CD4-positive, alpha-beta memory T cell (primary cell): ENCODE measurements at regions not wholly inside any gene's neighbourhood (a gene's known extent, or its start where the extent isn't known, plus 50 kb on each side); places are given as distances from the start of the nearest gene placed in this dataset.

Experiments
- CTCF ChIA-PET: fragments of 350-600 bp; sonication (Branson Sonifier 250); formaldehyde crosslinking; loops from one replicate; lab custom pipeline; 2021; ENCODE audit warnings: inconsistent platforms; ENCODE audit not compliant: partially characterized antibody; lab: Charles Lee
- POLR2A ChIA-PET: fragments of 350-600 bp; sonication (Branson Sonifier 250); formaldehyde crosslinking; loops from one replicate; lab custom pipeline; 2021; ENCODE audit not compliant: partially characterized antibody; lab: Charles Lee
- DNase-seq, 5 donors: peaks; one replicate each; pipeline versions ENCODE4 v3.0.0 to v3.0.0-alpha.2; 2020 to 2022; ENCODE audit warnings: mixed read lengths in 1 of 5
- H3K27ac ChIP-seq: one replicate; pipeline ENCODE4 v1.7.0; 2013; ENCODE audit warnings: low read depth, low read length
- H3K27me3 ChIP-seq: 2 replicates; pipeline ENCODE4 v1.7.0; 2013; ENCODE audit warnings: mild to moderate bottlenecking, low read length, moderate library complexity; ENCODE audit not compliant: insufficient read depth
- H3K36me3 ChIP-seq: 2 replicates; pipeline ENCODE4 v1.7.0; 2013; ENCODE audit warnings: mild to moderate bottlenecking, low read length, moderate library complexity; ENCODE audit not compliant: insufficient read depth
- H3K4me1 ChIP-seq: 2 replicates; pipeline ENCODE4 v1.7.0; 2013; ENCODE audit warnings: mild to moderate bottlenecking, low read length, moderate library complexity; ENCODE audit not compliant: insufficient read depth
- H3K4me3 ChIP-seq, 2 donors: one replicate each; pipeline ENCODE4 v1.7.0; 2013; ENCODE audit warnings: low read length in 2 of 2, mild to moderate bottlenecking in 1 of 2
- H3K9me3 ChIP-seq, 2 donors: one replicate each; pipeline ENCODE4 v1.7.0; 2013; ENCODE audit warnings: low read length in 2 of 2, control low read depth in 1 of 2; ENCODE audit not compliant: control insufficient read depth in 1 of 2
- H3K27ac Mint-ChIP-seq, 7 donors: one replicate each; pipeline ENCODE4 v1.8.0; 2020 to 2021; ENCODE audit warnings: mixed read lengths in 7 of 7, mild to moderate bottlenecking in 6 of 7, inconsistent platforms in 3 of 7, moderate library complexity in 3 of 7
- H3K27me3 Mint-ChIP-seq, 2 donors: one replicate each; pipeline ENCODE4 v1.8.0; 2020 to 2021; ENCODE audit warnings: mixed read lengths in 2 of 2
- H3K36me3 Mint-ChIP-seq, 2 donors: one replicate each; pipeline ENCODE4 v1.8.0; 2020 to 2021; ENCODE audit warnings: mixed read lengths in 2 of 2, inconsistent platforms in 1 of 2, mild to moderate bottlenecking in 1 of 2
- H3K4me1 Mint-ChIP-seq, 4 donors: one replicate each; pipeline ENCODE4 v1.8.0; 2020 to 2021; ENCODE audit warnings: mixed read lengths in 4 of 4, mild to moderate bottlenecking in 1 of 4
- H3K4me3 Mint-ChIP-seq, 8 donors: one replicate each; pipeline ENCODE4 v1.8.0; 2020 to 2021; ENCODE audit warnings: mixed read lengths in 8 of 8, mild to moderate bottlenecking in 7 of 8, moderate library complexity in 6 of 8, inconsistent platforms in 3 of 8
- H3K9me3 Mint-ChIP-seq, 8 donors: one replicate each; pipeline ENCODE4 v1.8.0; 2020 to 2021; ENCODE audit warnings: mixed read lengths in 8 of 8, mild to moderate bottlenecking in 5 of 8, inconsistent platforms in 3 of 8, moderate library complexity in 1 of 8
- intact Hi-C: fragments of 100-400 bp; cut with micrococcal nuclease; formaldehyde crosslinking; loops from one replicate; pipeline ENCODE4 v1.15.1; 2023

DNA sequence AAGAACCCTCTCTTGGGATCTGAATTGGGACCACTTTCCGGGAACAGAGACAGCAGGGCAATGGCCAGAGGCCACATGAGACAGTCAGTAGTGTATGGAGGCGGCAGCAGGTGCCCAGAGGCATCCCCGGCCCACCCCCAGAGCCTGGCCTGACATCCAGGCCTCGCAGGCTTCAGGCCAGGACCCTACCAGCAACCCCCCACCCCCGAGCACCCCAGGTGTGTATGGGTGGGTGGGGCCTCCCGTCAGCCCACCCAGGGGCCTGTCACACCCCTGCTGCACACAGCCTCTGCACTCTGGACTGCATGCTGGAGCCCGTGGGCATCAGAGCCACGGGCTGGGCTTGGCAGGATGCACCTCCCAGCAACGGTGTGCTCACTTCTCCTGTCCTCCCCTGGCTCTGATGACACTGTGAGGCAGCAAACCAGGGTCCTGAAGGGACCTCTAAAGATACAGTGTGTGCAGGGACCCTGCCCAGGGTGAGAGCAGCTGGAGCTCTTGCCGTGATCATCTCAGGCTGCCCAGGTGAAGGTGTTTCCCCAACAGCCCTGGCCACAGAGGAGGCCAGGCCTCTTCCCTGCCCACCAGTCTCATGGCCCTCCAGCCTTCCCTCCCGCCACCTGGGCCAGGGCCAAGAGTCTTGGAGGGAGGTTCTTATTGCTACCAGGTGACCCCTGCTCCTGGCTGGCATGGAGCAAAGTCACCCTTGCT lies 88.8 kb upstream of the SEPTIN5 start:
- ChIA-PET CTCF (no interaction called here), POLR2A (no interaction called here)
- H3K4me3 Mint-ChIP-seq: no peak overlapping the region
- intact Hi-C loops: no loop called here
- no peaks in the 10 kb centered on the region for H3K9me3 Mint-ChIP-seq
- Histone ChIP-seq H3K27me3 (no peaks in the 10 kb centered on the region), H3K9me3 (no peaks in the 10 kb centered on the region), H3K27ac (no peak overlapping the region), H3K4me3 (no peak overlapping the region), H3K36me3 (no peaks in the 10 kb centered on the region), H3K4me1 (no peaks in the 10 kb centered on the region)
- H3K4me1 Mint-ChIP-seq: peaks cover 0 to 3% (median 1%) of the 10 kb centered on the region in 4 donors
- DNase-seq: no peak
- no peak overlapping the region for H3K27ac Mint-ChIP-seq
- peaks cover 0 to 6% of the 10 kb centered on the region in 2 donors for H3K27me3 Mint-ChIP-seq
- no peaks in the 10 kb centered on the region for H3K36me3 Mint-ChIP-seq

DNA sequence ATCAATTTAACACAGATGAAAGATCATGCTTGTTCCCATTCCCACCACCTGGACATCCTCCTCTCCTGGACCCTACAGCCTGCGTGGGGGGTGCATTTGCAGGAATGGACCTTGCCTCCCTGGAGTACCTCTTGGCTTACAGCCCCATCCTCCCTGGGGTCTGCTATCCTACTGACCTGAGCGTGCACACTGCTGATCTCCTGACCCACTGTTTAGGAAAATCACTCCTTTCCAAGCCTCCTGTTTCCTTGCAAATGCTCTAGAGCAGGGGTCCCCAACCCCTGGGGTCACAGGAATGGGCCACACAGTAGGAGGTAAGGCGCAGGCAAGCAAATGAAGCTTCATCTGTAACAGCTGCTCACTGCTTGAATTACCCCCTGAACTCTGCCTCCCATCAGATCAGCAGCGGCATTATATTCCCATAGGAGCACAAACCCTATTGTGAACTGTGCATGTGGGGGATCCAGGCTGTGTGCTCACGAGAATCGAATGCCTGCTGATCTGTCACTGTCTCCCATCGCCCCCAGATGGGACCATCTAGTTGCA lies 88.2 kb upstream of the SEPTIN5 start:
- no peaks in the 10 kb centered on the region for H3K9me3 ChIP-seq
- H3K4me1 Mint-ChIP-seq: peaks cover 0 to 3% (median 1%) of the 10 kb centered on the region in 4 donors
- H3K27ac Mint-ChIP-seq: no peak overlapping the region
- intact Hi-C loops: no loop called here
- H3K27me3 Mint-ChIP-seq: peaks cover 0 to 6% of the 10 kb centered on the region in 2 donors
- POLR2A ChIA-PET: no interaction called here
- H3K36me3 ChIP-seq: no peaks in the 10 kb centered on the region
- DNase-seq: no peak
- no peaks in the 10 kb centered on the region for H3K27me3 ChIP-seq
- no peaks in the 10 kb centered on the region for H3K36me3 Mint-ChIP-seq
- no peaks in the 10 kb centered on the region for H3K9me3 Mint-ChIP-seq
- CTCF ChIA-PET: no interaction called here
- H3K4me1 ChIP-seq: no peaks in the 10 kb centered on the region
- no peak overlapping the region for H3K4me3 ChIP-seq
- no peak overlapping the region for H3K4me3 Mint-ChIP-seq
- H3K27ac ChIP-seq: no peak overlapping the region

DNA sequence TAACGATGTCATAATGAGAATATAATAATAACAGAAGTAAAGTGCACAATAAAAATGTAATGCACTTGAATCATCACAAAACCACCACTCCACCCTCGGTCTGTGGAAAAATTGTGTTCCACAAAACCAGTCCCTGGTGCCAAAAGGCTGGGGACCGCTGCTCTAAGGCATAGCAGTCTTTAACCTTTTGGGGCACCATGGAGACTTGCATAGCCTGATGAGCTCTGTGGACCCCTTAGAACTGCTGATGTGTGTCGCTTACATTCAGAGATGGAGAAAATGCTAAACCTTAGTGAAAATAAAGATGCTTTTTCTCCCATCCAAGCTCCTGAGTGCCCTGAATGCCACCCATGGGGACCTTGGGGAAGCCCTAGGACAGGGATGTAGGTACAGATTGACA lies 87.6 kb upstream of the SEPTIN5 start:
- Histone ChIP-seq H3K9me3 (no peaks in the 10 kb centered on the region), H3K4me3 (no peak overlapping the region), H3K27ac (no peak overlapping the region), H3K4me1 (no peaks in the 10 kb centered on the region), H3K36me3 (no peaks in the 10 kb centered on the region), H3K27me3 (no peaks in the 10 kb centered on the region)
- ChIA-PET POLR2A (no interaction called here), CTCF (no interaction called here)
- Mint-ChIP-seq H3K36me3 (no peaks in the 10 kb centered on the region), H3K27me3 (peaks cover 0 to 6% of the 10 kb centered on the region in 2 donors), H3K4me3 (no peak overlapping the region), H3K27ac (no peak overlapping the region), H3K4me1 (peaks cover 0 to 3% (median 1%) of the 10 kb centered on the region in 4 donors), H3K9me3 (no peaks in the 10 kb centered on the region)
- intact Hi-C loops: no loop called here
- no peak for DNase-seq

DNA sequence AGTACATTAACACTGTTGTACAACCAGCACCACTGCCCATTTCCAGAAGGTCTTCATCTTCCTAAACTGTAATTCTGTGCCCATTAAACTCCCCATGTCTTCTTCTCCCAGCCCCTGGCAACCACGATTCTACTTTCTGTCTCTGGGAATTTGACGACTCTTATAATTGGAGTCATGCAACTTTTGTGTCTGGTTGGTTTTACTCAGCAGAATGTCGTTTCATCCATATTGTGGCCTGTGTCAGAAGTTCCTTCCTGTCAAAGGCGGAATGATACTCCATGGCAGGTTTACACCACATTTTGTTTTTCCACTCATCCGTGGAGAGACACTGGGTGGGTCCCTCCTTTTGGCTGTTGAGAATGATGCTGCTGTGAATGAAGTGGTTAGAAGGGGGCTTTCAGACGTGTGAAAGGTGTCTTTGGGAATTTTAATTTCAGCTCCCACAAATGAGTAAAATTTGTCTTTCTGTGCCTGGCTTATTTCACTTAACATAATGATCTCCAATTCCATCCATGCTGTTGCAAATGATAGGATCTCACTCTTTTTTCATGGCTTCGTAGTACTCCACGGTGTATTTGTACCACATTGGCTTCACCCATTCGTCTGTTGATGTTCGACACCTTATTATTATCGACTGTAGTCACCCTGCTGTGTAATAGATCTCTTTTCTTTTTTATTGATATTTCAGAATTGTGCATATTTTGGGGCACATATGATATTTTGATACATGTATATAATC lies 86.1 kb upstream of the SEPTIN5 start:
- peaks cover 0 to 3% (median 1%) of the 10 kb centered on the region in 4 donors for H3K4me1 Mint-ChIP-seq
- H3K36me3 Mint-ChIP-seq: no peaks in the 10 kb centered on the region
- H3K4me3 Mint-ChIP-seq: no peak overlapping the region
- ChIA-PET CTCF (interaction anchor here (1.4 to 2.0 kb wide), 4 partner anchors 18 to 449 kb away, joined by 3 to 8 read pairs (median 4); no protein-coding TSS in a partner anchor), POLR2A (no interaction called here)
- H3K36me3 ChIP-seq: no peaks in the 10 kb centered on the region
- no peaks in the 10 kb centered on the region for H3K4me1 ChIP-seq
- no peak overlapping the region for H3K4me3 ChIP-seq
- H3K27me3 Mint-ChIP-seq: peaks cover 2% of the 10 kb centered on the region in 2 donors
- no peaks in the 10 kb centered on the region for H3K27me3 ChIP-seq
- intact Hi-C loops: no loop called here
- H3K27ac ChIP-seq: no peak overlapping the region
- DNase-seq: no peak
- H3K9me3 ChIP-seq: no peaks in the 10 kb centered on the region
- no peak overlapping the region for H3K27ac Mint-ChIP-seq
- H3K9me3 Mint-ChIP-seq: no peaks in the 10 kb centered on the region

DNA sequence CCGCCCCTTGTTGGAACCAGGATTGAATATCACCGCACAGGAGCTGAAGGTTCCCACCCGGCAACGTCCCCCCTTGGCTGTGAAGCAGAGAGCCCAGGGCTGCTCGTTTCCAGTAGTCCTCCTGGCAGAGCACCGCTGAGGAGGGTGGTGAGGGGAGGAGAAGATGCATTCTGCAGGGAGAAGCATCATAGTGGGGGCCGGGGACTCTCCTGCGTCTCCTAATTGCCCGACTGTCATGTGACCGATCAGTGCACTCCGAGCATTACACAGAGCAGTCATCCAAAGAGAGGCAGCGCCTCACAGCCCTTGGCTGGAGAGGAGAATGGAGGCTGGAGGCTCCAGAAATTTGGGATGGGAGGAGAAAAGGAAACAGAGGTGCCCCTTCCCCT lies 85.0 kb upstream of the SEPTIN5 start:
- no peak overlapping the region for H3K4me3 Mint-ChIP-seq
- intact Hi-C loops: no loop called here
- no peaks in the 10 kb centered on the region for H3K36me3 Mint-ChIP-seq
- DNase-seq: no peak
- POLR2A ChIA-PET: interaction anchor here (0.7 to 2.0 kb wide), 6 partner anchors 32 to 450 kb away, joined by 3 to 8 read pairs (median 3); partner anchors contain the start of gene SLC25A1
- Histone ChIP-seq H3K27me3 (no peaks in the 10 kb centered on the region), H3K4me1 (no peaks in the 10 kb centered on the region), H3K4me3 (no peak overlapping the region), H3K36me3 (no peaks in the 10 kb centered on the region), H3K27ac (no peak overlapping the region), H3K9me3 (no peaks in the 10 kb centered on the region)
- no peak overlapping the region for H3K27ac Mint-ChIP-seq
- peaks cover 0 to 3% (median 1%) of the 10 kb centered on the region in 4 donors for H3K4me1 Mint-ChIP-seq
- peaks cover 2% of the 10 kb centered on the region in 2 donors for H3K27me3 Mint-ChIP-seq
- no peaks in the 10 kb centered on the region for H3K9me3 Mint-ChIP-seq
- CTCF ChIA-PET: interaction anchor here (0.6 to 2.4 kb wide), 34 partner anchors 10 to 681 kb away, joined by 3 to 23 read pairs (median 4); partner anchors contain the start of genes CDC45, ESS2 and UFD1

DNA sequence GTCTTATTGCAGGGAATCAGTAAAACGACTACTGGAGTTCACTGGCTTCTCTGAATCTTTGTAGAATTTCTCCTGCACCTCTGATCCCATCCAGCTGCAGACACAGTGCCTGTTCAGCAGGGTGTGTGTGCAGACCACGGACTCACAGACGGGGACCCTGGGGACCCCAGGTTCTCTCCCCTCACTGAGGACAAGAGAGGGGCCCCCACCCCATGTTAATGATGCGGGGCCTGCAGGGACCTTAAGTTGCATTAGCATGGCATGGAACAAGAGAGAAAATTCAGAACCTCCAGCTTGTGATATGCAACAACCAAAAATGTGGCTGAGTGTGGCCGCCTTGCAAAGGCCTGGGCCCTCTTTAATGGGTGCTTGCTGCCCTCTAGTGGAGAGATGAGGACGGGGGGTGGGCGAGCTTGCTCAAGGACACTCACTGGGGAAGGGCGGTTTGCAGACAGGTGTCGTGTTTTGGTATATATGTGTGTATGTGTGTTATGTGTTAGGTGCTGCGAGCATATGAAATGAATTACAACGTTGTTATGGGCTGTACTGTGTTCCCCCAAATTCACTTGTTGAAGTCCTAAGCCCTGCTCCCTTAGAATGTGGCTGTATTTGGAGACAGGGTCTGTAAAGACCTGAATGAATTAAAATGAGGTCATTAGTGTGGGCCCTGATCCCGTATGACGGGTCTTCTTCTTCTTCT lies 84.4 kb upstream of the SEPTIN5 start:
- peak; percentile 80 to 84 (median 81) for DNase-seq
- ChIA-PET CTCF (interaction anchor here (0.6 to 2.4 kb wide), 38 partner anchors 9 to 681 kb away, joined by 3 to 23 read pairs (median 4); partner anchors contain the start of genes C22orf39, CDC45, ESS2 and UFD1), POLR2A (interaction anchor here (0.7 to 2.0 kb wide), 7 partner anchors 32 to 485 kb away, joined by 3 to 8 read pairs (median 4); partner anchors contain the start of genes ESS2 and SLC25A1)
- H3K27ac Mint-ChIP-seq: peak overlapping the region in 2 of 7 donors; percentile 29 to 67
- H3K36me3 Mint-ChIP-seq: no peaks in the 10 kb centered on the region
- H3K4me1 Mint-ChIP-seq: peaks cover 0 to 3% (median 1%) of the 10 kb centered on the region in 4 donors
- no peak overlapping the region for H3K4me3 ChIP-seq
- H3K4me3 Mint-ChIP-seq: no peak overlapping the region
- H3K27ac ChIP-seq: no peak overlapping the region
- H3K9me3 ChIP-seq: no peaks in the 10 kb centered on the region
- peaks cover 2% of the 10 kb centered on the region in 2 donors for H3K27me3 Mint-ChIP-seq
- no peaks in the 10 kb centered on the region for H3K9me3 Mint-ChIP-seq
- intact Hi-C loops: loop anchor here (1.0 kb wide), 5 partner anchors 134 to 524 kb away; partner anchors contain the start of gene ESS2
- no peaks in the 10 kb centered on the region for H3K27me3 ChIP-seq
- no peaks in the 10 kb centered on the region for H3K36me3 ChIP-seq
- H3K4me1 ChIP-seq: no peaks in the 10 kb centered on the region
